DMS79 treated with DMSO at 0.1 percent for 48 hours (cell line): ENCODE measurements at regions not wholly inside any gene's neighbourhood (a gene's known extent, or its start where the extent isn't known, plus 50 kb on each side); places are given as distances from the start of the nearest gene placed in this dataset.

ENCODE experiments used
- DNase-seq: peaks from one replicate; lab custom pipeline; 2025; lab: John Stamatoyannopoulos, UW

DNA sequence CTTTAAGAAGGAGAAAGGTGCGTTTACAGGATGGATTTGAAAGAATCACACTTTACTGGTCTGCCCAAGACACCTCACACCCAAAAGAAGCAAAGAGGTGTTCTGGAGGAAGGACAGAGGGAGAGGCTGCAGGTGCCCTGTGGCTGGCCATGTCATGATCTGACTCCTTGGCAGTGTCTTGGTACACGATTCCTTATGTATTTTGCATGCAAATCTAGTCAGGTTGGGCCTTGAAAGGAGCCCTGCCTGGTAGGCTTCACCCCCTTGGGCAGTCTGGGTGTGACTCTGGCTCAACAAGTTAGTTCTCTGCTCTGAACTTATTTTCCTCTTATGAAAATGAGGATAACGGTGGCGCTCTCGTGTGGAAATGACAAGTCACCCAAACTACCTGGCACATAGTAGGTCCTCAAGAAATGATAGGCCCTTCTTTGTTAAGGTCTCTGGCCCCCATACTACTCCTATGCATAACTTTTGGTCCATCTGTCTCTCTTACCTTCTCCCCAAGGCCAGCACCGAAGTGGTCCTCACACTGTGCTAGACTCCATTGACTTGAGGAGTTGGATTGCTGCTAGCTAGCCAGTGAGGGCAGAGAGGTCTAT lies 212.5 kb downstream of the SEMA6A start:
- no peak for DNase-seq

DNA sequence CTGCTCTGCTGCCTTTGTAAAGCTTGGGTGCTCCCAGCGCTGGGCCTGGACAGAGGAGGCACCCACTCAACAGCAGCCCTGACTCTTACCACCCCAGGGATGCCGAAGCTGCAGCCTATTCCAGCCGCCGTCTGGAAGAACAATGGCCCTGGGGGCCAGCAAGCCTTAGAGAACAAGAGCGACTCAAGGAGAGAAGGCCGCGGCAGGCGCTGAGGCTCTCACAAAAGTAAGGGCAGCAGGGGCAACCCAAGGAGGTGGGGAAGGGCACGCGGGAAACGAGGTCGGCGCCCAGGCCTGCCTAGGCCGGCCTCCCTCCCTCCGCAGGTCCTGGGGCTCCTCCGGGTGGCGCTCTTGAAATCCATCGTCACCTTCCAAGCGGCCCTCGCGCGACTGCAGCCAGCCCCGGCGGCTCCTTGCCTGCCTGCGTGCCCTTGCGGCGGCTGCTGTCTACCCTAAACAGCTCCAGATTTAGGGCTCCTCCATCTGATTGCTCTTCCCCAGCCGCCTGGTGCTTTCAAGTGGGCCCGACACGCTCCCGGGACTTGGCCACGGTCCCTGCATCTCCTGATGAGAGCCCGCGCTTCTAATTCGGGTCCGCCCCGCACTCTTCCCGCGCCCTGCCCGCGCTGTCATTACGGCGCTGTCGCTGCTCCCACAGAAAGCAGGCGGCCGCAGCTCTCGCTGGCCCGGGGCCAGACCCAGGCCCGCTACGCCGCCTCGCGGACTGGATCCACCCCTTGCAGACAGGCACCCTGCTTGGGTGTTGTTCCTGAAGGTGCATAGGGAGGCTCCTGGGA lies 213.3 kb downstream of the SEMA6A start:
- DNase-seq = peak; percentile 65

DNA sequence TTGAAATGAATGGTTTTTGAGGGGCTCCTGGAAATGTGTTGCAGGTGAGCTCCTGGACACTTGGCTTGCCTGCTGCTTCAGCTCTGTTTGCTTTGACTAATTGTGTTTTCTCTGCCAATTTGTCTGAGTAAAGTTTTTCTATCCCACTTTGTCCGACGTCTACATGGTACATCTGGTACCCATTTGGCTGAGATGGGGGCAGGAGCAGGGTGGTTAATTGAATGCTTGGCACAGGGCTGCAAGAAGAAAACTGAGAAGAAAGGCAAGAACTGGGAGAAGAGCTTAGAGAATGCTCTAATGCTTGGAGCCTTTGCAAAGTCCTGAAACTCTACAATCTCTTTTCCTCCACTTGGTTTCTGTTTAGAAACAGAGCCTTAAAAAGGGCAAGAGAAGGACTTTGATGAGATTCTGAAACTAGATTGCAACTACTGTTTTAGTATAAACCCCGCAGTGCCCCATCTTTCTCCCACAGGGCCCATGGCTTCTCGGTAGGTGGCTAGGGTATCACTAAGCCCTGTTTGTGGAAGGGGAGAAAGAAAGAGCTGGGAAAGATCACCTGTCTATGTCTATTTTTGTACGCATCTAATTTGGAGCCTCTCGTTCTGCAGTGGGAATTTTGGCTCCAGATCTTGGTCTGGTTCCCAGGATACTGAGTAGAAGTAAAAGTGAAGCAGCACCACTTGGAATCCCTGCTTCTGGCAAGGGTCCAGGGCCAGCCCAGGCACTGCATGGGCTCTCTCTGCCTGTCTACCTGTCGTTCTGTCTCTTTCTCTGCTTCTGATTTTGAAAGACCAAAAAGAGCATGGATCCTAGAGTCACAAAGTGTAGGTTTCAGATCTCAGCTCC lies 214.4 kb downstream of the SEMA6A start:
- DNase-seq = peak; percentile 73

DNA sequence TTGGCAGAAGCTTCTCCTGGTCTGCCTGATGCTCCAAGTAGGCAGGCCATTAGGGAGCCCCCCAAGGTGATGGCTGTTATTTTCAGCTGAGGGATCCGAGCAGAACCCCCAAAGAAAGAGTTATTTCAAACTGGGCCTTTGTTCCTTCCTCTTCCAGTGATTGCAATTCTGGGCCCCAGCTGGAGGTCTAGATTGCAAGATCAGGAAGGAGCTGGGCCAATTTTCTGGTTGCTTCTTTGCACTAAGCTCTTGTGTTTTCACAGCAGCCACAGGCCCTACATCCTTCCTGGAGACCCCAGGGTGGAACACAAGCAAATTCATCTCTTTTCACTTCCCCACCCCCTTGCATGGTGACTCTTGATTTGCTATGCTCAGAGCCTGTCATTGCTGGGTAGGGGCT lies 215.0 kb downstream of the SEMA6A start:
- no peak for DNase-seq

DNA sequence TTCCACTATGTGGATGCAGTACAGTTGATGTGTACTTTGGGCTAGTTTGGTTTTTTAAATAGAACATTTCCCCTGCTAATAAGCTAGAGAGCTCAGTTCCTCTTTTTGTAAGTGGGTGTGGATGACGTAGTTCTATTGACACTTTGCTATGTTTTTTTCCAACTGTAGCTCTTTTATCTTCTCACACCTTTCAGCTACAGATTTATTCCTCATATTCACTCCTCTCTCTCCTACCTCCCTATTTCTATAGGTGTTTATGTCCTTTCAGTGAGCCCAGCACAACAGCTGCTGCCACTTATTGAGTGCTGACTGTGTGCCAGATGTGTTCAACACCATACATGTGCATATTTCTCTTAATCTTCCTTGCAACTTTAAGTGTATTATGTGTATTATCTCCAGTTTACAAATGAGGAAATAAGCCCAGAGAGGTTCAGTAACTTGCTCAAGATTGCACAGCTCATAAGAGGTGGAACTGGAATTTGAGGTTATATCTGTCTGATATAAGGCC lies 215.7 kb downstream of the SEMA6A start:
- DNase-seq = no peak

DNA sequence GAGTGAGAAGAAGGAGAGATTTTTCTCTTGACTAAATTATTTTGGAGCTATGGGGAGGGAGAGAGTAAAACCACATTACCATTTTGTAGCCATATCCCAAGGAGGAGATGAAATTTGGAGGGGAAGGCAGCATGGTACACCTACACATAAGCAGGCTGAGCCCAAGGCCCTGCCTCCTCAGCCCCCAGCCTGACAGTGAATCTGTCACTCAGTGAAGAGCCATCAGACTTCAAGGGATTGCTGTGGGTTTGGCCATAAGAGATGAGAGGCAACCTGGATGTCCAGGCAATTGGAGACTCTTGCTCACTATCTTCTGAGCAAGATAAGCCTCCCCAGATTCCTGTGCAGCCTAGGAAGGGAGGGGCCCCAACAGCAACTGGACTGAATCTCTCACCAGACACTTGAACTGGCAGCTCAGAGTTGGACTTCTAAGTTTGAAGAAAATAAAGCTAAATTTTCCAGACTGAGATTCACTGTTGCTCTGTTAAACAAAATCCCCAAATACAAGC lies 216.6 kb downstream of the SEMA6A start:
- DNase-seq = no peak

DNA sequence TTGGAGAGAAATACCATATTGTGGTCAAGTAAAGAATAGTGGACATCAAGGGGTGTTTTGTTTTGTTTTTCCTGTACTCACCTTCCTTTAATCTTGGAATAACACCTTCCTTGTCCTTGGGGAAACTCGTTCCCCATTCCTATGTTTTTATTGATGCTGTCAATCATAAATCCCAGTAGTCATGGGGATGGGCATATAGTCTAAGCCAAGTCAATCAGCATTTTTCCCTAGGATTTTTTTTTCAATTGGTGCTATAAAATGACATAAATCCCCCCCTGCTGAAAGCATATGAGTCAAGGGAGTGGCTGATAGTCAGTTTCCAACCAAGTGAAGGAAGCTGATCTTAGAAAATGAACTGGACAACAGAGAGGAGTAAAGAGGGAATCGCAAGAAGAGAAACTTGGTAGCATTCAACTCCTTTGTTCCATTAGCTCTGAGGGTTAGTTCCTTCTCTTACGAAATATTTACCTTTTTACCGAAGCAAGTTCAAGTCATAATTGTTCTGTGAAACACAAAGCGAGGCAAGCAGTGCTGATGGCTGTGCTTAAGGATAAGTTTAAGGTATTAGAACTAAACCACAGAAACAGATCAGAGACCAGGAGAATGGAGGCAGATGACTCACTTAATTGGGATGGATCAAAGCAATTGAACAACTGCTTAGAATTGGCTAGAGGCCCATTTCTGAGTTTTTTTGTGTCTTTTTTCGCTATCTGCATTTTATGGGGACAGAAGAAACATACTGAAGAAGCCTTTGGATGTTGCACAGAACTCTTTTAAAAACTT lies 218.6 kb downstream of the SEMA6A start:
- DNase-seq = no peak

DNA sequence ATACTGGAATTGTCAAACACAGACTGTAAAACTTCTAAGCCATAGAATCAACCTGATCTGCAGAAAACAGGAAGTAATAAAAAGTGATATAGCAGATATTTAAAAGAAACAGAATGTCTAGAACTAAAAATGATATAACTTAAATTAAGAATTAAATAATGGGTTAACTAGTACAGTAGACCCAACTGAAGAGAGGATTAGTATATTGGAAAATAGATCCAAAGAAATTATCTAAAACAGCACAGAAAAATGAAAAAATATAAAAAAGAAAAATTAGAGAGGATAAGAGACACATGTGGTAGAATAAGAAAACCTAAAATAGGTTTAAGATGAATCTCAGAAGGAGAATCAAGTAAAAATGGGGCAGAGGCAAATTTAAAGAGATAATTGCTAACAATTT lies 219.9 kb downstream of the SEMA6A start:
- DNase-seq = no peak

DNA sequence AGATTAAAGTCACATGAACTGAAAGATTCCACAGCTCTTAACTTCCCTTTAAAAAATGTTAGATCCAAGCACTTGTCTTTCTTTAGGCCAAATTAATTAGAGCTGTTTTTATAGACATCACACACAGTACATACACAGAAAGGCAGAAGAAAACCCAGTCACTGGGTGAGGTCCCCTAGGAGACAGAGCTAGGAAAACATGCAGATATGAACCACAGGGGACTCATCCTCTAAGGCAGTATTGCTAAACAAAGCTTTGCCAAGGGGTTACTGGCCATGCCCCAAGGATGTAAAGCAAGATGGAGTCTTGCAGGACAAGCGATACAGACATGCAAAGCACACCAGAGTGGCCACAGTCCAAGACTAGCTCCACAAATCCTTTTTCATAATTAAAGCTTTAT lies 227.0 kb downstream of the SEMA6A start:
- no peak for DNase-seq

DNA sequence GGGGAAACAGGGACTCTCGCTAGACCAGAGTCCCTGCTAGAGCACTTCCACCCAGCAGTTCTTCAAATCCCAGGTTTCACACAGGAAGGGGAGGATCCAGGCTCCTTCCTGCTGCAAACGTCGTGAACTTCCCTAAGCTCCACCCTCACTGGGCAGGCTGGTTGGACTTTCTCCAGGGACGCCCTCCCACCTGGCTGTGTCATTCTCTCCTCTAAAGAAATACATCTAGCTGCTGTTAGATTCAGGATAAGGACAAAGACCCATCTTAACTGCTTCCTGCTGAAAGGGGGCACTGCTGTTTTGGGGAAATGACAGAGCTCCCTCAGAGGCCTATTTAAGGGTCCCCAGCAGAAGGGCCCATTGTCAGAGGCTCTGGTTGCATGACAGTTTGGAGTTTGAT lies 230.7 kb downstream of the SEMA6A start:
- DNase-seq = no peak
